ENCODE measurements at regions not wholly inside any gene's neighbourhood (a gene's known extent, or its start where the extent isn't known, plus 50 kb on each side); places are given as distances from the start of the nearest gene placed in this dataset.

- TF ChIP-seq CTCF (IDR thresholded peaks at IDR 0.05 in 4 of 5, conservative IDR thresholded peaks at IDR 0.05 in 1 of 5) (no peak), POLR2A (IDR thresholded peaks at IDR 0.05) (no peak)
Measured at GRCh38 chr2:56102098-56102497, 81.7 kb upstream of the CCDC85A start.

Data from gastrocnemius medialis (tissue), 4 donors.